GM19463 (cell line): ENCODE measurements at regions not wholly inside any gene's neighbourhood (a gene's known extent, or its start where the extent isn't known, plus 50 kb on each side); places are given as distances from the start of the nearest gene placed in this dataset.
"Not testable (repeated sequence)": the region's sequence is repeated elsewhere in the genome, so short reads cannot be mapped to it uniquely, and the experiment has no call there.

Experiments used
- ATAC-seq: cut with Tn5 transposase; IDR thresholded peaks from one replicate; pipeline ENCODE4 v1.9.1; 2021; ENCODE audit warnings: mild to moderate bottlenecking, moderate library complexity; ENCODE audit not compliant: unreplicated experiment

GRCh38 chr2:64277101-64277849, 133.1 kb upstream of the PELI1 start:
- no peak for ATAC-seq

DNA sequence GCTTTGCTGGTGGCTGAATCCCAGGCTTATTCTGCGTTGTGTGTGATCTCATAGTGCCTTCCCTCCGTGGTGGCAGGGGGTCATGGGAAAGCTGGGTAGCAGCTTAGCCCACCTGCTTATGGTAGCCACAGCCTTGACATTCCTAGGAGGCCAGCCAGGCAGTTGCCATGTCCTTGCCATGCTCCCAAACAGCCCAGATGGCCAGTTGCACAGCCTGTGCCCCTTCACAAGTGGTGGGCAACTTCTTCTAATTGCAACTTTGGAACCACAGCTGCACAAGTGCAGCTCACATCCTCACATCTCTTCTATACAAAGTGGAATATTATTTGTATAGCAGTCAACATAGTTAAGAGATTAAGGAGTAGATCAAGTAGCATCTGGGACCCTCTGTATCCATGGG, 136.6 kb upstream of the PELI1 start:
- not testable (repeated sequence) for ATAC-seq

- ATAC-seq: peak; percentile 36
Observed at GRCh38 chr2:64283006-64283570, 138.9 kb upstream of the PELI1 start.

GRCh38 chr2:64283641-64284361, 139.6 kb upstream of the PELI1 start:
- peak; percentile 96 for ATAC-seq

GRCh38 chr2:64284751-64285150, 140.5 kb upstream of the PELI1 start:
- ATAC-seq: no peak

DNA sequence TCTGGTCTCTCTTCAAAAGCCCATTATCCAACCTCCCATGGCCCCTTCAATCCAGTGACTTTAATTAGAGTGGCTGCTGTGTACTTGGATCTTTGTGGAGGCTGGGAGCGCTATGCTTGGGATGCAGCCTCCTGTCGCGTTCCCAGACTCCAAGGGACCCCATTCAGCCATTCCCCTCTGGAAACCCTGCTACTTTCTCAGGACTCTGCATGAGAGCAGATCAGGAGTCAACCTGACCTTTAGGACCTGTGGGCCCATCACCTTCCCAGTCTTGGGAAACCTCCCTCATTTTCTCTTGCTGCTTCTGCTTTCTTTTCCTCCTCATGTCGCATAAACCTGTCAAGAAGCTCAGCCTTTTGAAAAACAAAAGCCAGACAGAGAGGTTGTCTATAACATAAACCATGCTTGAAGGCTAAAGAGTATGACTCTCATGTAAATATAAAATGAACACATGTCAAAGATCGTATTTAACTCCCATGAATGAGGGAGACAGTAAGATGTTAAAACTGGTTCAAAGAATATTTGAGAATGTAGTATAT, 143.1 kb upstream of the PELI1 start:
- ATAC-seq: no peak

DNA sequence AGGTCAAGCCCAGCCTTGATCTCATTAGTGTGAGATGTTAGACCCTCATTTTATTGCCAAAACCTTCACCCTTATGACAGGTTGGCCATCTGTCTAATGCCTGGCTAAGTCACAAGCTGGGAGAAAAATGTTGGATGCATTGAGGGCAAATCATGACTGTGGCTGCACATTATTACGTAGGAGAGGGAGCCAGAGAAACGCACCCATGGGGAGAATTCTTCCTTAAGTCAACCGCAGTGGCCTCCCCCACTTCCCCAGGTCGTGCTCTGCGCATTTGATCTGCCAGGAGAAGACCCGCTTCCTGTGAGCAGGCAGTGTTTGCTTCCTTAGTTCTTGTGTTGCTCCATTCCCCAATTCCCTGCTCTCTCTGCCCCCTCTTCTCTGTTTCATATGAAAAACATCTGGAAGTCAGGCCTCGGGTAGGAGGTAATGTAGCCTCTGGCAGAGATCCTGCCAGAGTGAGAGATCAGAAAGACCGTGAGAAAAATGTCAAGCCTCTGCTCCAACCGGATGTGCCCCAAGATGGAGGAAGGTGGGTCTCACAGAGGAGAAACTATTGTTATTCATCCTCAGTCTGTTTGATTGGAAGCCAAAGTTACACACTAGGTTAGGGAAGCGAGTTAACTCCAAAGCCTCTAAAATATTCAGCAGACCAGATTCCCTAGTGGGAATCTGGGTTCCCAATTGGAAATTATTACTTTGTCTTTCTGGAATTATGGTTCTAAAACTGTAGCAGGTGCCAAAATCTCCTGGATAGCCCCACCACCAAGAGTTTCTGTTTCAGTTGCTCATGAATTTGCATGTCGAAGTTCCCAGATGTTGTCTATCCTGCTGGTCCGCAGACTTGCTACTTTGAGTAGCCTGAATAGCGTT, 144.3 kb upstream of the PELI1 start:
- ATAC-seq: no peak

DNA sequence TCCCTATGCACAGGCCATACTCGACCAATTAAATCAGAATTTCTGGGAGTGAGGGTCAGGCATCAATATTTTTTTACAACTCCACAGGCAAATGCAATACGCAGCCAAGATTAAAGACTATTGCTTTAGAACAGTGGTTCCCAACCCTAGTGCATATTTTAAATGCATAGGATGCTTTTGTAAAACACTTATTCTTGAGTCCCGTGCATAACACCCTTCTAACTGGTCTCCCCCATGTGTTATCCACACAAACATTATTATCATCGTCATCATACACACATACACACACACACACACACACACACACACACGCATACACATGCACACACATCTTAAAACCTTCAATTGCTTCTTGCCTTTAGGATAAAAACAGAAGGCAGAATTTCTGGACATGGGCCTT, 145.0 kb upstream of the PELI1 start:
- no peak for ATAC-seq

DNA sequence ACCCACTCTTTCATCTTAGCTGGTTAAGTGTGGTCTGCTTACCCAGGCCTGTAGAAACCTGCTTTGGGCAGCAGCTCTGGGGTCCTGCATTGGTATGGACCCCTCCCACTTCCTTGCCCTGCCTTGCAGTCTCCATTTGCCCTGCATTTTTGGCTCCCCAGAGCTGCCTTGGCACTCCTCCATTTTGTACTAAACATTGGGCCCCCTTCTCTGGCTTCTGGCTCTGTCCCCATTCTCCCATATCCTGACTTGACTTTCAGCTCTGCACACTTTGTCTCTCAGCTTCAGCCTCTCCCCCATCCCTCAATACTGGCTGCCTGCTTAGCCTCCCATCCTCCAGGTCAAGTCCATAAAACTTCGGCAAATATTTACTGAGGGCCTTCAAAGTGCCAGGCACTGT, 145.5 kb upstream of the PELI1 start:
- no peak for ATAC-seq

DNA sequence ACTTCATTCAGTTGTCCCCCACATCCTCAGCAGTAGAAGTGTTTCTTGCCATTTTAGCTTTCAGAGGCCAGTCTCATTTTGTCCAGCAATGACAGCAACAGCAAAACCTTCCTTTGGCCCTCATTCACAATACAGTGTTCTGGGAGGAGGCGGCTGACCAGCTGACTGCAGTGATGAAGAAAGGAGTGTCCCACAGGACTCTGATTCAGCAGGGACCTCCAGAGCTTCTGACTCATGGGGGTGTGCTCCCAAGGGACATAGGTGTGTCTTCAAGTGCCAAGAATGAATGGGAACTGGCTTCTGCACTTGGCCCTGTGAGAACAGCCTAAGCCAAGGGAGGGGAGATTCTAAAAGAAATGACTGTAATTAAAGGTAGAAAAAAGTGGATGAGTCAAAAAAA, 147.0 kb upstream of the PELI1 start:
- ATAC-seq: no peak

DNA sequence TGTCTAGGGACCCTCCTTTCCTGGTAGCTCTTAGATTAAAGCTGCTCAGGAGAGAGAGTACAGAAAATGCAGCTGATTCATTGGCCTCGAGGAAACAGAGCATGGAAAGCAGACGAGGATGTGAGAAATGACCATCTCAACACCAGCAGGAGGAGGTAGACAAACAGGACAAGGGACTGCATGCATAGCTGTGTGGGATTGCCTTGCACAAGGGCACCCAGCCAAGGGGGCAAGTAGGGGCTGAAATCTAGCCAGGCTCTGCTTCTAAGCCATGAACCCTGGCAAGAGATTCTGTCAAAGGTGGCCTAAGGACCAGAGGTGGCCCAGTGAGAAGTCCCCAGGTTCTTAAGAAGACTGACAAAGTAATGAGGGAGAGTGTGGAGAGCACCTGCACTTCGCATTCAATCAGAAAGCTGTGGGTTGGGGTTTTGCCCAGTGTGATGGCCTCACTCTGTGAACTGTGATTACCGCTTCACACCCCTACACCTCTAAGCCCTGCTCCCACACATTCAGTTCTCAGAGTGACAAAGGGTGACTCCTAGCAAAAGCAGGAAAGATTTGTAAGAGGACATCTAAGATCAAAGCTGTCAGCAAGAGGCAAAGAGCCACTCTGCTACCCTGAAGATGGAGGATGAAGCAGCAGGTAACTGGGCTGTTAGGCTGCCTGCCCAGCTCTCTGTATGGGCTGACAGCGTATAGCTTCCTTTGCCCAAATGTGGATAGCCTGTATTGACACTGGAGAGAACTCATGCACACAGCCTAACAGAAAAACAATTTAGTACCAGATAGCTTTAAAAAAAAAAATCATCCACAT, 151.3 kb upstream of the PELI1 start:
- ATAC-seq: peak; percentile 85

DNA sequence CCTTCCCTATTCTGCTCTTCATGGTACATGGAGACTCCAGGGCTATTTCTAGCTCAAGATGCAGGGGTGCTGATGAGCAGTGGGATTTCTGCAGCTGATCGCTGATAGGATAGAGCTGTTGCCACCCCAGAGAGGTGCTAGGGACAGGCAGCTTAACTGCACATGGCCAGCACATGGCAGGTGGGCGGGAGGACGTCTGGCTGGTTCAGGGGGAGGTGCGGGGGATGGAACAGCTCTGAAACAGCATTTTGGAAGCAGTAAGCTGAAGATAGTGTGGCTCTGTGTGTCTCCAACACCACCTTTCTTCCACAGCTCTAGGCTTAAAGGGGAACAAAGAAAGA, 151.9 kb upstream of the PELI1 start:
- no peak for ATAC-seq

DNA sequence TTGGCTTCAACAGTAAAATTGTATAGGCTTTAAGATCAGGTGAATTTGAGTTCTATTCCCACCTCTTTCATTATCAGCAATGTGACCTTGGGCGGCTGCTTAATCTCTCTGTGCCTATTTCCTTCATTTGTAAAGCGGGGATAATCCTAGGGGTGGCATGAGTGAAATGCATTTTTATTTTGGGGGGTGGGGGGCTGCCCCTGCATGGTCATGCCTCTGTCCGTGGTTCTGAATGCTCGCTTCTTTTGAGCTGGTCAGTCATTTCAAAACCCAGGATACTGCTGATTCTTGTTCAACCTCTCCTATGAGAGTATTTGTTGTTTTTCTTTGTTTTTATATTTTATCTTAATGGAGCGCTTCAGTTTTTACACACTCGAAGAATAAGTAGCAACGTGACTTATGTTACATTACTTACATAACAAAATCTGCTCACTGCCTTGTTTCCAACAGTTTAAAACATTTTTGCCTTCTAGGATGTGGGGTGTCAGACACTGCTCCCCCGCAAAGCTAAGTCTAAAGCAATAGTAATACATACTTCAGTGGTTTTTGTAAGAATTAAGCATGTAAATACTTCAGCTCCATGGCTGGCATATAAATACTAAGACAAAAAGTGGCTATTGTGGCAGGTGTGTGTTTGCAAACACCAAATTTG, 152.6 kb upstream of the PELI1 start:
- no peak for ATAC-seq

GRCh38 chr2:64298161-64298560, 153.9 kb upstream of the PELI1 start:
- no peak for ATAC-seq

GRCh38 chr2:64300066-64300465, 153.9 kb upstream of the LGALSL start:
- no peak for ATAC-seq

DNA sequence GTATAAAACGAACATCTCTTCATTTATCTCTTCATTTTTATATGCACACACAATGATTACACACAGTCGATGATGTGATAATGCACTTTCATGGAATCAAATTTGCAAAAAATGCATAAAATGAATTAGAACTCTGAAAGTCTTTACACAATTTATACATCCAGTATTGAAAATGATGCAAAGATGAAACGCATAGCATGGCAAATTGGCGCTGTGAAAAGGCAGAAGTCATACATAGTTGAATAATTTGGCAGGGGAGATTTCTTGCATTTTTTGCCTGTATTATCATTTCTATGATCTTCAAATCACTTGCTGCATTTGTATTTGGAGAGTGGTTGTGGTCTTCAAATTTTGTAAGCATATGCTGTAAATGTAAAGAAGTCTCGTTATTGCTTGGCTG, 150.7 kb upstream of the LGALSL start:
- no peak for ATAC-seq

GRCh38 chr2:64307421-64307820, 146.5 kb upstream of the LGALSL start:
- ATAC-seq: no peak

GRCh38 chr2:64311191-64311910, 142.6 kb upstream of the LGALSL start:
- ATAC-seq: no peak
